Activated CD8-positive, alpha-beta memory T cell treated with anti-CD3 and anti-CD28 coated beads, Interleukin-2, amount 10 ng/mL, durations not matched to agents 7 days and 5 days (primary cell): ENCODE measurements at regions not wholly inside any gene's neighbourhood (a gene's known extent, or its start where the extent isn't known, plus 50 kb on each side); places are given as distances from the start of the nearest gene placed in this dataset.

Experiments used
- ATAC-seq: fragments of 150-1000 bp; cut with Tn5 transposase; one replicate; pipeline ENCODE4 v1.10.0; 2021; ENCODE audit warnings: moderate library complexity
- CTCF ChIA-PET: fragments of 350-600 bp; sonication (Branson Sonifier 250); formaldehyde crosslinking; loops from one replicate; lab custom pipeline; 2021; ENCODE audit warnings: antibody characterized with exemption; lab: Charles Lee
- DNase-seq: peaks from one replicate; pipeline ENCODE4 v3.0.0-alpha.2; 2020
- H3K27ac Mint-ChIP-seq: one replicate; pipeline ENCODE4 v1.8.0; 2021; ENCODE audit warnings: mild to moderate bottlenecking, mixed read lengths
- H3K27me3 Mint-ChIP-seq: one replicate; pipeline ENCODE4 v1.8.0; 2021; ENCODE audit warnings: mixed read lengths
- H3K36me3 Mint-ChIP-seq: one replicate; pipeline ENCODE4 v1.8.0; 2021; ENCODE audit warnings: mild to moderate bottlenecking, mixed read lengths
- H3K4me1 Mint-ChIP-seq: one replicate; pipeline ENCODE4 v1.8.0; 2021; ENCODE audit warnings: mixed read lengths
- H3K4me3 Mint-ChIP-seq: one replicate; pipeline ENCODE4 v1.8.0; 2021; ENCODE audit warnings: mild to moderate bottlenecking, moderate library complexity, mixed read lengths
- H3K9me3 Mint-ChIP-seq: one replicate; pipeline ENCODE4 v1.8.0; 2022; ENCODE audit warnings: low read depth, mixed read lengths

DNA sequence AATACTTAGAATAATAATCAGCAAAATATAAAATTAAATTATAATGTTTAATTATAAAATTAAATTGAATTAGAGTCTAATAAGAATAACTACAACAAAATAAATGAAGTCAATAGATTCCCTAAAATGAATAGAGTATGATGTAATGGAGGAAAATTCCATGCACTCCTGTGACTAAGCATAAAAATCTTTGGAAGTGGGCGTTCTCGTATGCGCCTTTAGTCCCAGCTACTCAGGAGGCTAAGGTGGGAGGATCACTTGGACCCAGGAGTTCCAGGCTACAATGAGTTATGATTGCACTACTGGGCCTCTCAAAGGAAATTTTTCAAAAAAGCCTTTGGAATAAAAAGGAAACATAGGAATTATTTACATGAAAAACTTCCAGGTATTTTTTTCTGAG, 955.4 kb upstream of the POU3F3 start:
- Mint-ChIP-seq H3K27ac (no peak overlapping the region), H3K4me3 (no peak overlapping the region), H3K4me1 (no peaks in the 10 kb centered on the region), H3K9me3 (peaks cover 6% of the 10 kb centered on the region), H3K36me3 (no peaks in the 10 kb centered on the region), H3K27me3 (no peaks in the 10 kb centered on the region)
- ATAC-seq (no peak), DNase-seq (no peak)
- CTCF ChIA-PET, result interaction anchor here (1.0 kb wide), 1 partner anchor 19 kb away, joined by 3 read pairs; no protein-coding TSS in a partner anchor

DNA sequence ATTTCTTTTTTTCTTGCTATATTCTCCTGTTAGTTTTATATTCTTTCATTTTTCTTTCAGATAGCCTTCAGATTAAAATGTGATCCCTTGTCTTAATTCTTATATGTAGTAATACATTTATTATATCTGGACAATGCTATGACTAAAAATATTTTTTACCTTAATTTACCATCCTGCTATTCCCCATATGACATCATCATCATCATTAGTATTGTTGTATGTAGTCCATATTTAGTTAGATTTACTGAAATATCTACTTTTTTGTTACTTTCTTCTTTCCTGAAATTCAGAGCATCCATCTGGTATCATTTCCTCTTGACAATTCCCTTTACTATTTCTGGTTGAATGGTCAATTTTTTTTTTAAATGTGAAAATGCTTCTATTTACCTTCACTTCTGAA, 951.6 kb upstream of the POU3F3 start:
- Mint-ChIP-seq H3K36me3 (no peaks in the 10 kb centered on the region), H3K27ac (no peak overlapping the region), H3K4me1 (no peaks in the 10 kb centered on the region), H3K27me3 (no peaks in the 10 kb centered on the region), H3K9me3 (peaks cover 6% of the 10 kb centered on the region), H3K4me3 (no peak overlapping the region)
- CTCF ChIA-PET, result no interaction called here
- DNase-seq (no peak), ATAC-seq (no peak)

DNA sequence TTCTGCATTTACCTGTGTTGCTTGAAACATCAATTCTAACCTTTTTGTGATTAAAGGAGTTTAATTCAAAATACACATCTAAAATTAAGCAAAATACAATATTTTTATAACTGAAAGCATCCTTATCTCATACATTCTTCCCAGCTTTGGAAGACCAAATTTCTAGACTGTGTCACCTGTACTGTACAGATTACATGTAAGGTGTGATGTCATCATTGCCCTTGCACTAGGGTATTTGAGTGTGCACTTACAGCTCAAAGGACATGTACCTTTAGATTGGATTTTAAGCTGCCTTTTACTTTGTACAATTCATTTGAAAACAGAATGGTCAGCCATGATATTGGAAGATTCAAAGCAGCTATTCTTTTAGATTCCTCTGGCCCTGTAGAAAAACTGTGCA, 932.8 kb upstream of the POU3F3 start:
- Mint-ChIP-seq H3K27ac (no peak overlapping the region), H3K4me1 (no peaks in the 10 kb centered on the region), H3K36me3 (no peaks in the 10 kb centered on the region), H3K9me3 (peaks cover 16% of the 10 kb centered on the region), H3K27me3 (no peaks in the 10 kb centered on the region), H3K4me3 (no peak overlapping the region)
- DNase-seq (no peak), ATAC-seq (no peak)
- CTCF ChIA-PET, result no interaction called here

DNA sequence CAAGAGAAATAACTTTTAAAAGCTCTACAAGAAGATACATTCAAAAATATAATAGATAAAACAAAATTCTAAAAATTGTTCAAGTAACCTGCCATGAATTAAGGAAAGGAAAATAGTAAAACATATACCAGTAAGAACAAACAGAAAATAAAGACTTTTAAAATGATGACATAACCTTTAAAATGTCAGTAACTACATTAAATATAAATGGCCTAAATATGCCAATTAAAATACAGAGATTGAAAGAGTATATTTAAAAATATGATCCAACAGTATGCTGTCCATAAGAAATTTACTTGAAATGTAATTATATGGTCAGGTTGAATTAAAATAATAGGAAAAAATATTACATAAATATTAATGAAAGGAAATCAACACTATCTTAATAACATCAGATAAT, 911.7 kb upstream of the POU3F3 start:
- Mint-ChIP-seq H3K9me3 (peaks cover 8% of the 10 kb centered on the region), H3K4me3 (no peak overlapping the region), H3K27me3 (no peaks in the 10 kb centered on the region), H3K27ac (no peak overlapping the region), H3K4me1 (no peaks in the 10 kb centered on the region), H3K36me3 (no peaks in the 10 kb centered on the region)
- DNase-seq, result no peak
- ATAC-seq, result no peak
- CTCF ChIA-PET, result no interaction called here

DNA sequence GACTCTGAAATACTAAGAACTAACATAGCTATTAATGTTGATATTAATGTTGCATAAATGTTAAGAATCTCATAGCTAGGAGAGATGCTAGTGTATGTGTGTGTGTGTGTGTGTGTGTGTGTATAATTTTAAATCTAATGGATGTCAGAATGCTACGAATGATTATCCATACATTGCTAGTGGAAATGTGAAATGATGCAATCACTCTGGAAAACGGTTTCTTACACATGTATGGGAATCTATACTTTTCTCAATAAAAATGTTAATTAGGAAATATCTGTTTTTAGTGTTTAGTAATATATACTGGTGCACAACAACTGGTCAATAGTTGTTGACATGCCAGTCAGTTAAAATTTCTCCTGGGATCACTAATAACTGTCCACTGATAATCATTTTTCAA, 908.8 kb upstream of the POU3F3 start:
- H3K4me3 Mint-ChIP-seq, result no peak overlapping the region
- no peaks in the 10 kb centered on the region for H3K27me3 Mint-ChIP-seq
- no peaks in the 10 kb centered on the region for H3K36me3 Mint-ChIP-seq
- ATAC-seq, result no peak
- DNase-seq, result no peak
- H3K27ac Mint-ChIP-seq, result no peak overlapping the region
- CTCF ChIA-PET, result no interaction called here
- H3K4me1 Mint-ChIP-seq, result no peaks in the 10 kb centered on the region
- peaks cover 10% of the 10 kb centered on the region for H3K9me3 Mint-ChIP-seq

DNA sequence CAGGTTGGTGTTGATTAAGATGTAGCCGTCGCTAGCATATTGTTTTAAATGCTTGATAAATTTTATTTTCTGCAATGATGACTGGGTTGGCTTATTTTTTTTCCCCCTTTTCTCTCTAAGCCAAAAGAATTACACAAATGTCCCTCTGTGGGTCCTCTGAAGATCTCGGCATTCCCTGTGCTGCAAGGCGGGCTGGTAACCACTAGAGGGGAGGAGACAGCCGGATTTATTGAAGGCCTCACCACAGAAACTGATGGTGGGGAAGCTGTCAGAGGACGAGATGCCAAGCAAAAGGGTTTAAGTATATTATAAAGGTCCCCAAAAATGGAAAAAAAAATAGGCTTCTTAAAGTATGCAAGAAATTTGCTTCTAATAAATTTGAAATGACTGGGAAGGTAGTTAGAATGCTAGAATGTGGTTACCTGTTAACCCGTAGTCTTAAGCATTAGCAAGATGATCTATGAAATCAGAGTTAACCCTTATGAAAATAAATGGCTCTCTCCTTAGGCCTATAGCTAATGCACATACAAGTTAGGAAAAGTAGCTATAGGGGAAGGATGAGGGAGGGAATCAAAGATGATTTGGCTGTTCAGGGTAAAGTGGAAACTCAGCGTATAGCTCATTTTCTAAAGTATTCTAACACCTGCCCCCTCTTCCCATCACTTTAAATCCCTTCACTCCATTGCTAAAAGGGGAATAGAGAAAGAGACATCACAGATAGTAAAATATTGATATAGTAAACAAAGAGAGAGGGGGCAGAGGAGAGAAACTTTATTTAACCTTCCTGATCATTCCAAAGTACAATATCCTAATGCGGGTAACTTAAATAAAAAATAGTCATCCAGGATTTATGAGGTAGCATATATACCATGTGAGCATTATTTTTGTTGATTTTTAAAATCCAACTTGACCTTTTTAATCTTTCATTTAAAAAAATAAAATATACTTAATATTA, 894.5 kb upstream of the POU3F3 start:
- CTCF ChIA-PET, result no interaction called here

DNA sequence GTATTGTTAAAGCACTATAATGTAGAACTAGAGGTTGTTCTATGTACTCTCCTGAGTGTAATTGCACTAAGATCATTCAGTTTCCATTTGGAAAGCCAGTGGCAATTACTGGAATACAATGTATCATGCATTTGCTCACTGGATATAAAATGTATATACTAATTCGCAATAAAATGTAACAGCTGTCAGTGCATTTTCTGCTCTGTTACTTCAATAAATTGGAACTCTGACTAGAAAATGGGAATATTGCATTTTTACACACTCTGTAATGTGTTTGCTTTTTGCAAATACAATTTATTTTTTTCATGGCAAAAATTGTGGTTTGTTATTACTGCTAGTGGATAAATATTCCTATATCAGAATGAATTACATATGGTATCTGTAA, 893.8 kb upstream of the POU3F3 start:
- ATAC-seq, result no peak

More for the DNA sequence above, 894.5 kb upstream of the POU3F3 start:
- Mint-ChIP-seq H3K9me3 (peaks cover 14% of the 10 kb centered on the region), H3K4me1 (no peaks in the 10 kb centered on the region), H3K27ac (no peak overlapping the region), H3K36me3 (peaks cover 2% of the 10 kb centered on the region), H3K4me3 (no peak overlapping the region), H3K27me3 (no peaks in the 10 kb centered on the region)
- DNase-seq, result no peak
- no peak for ATAC-seq

DNA sequence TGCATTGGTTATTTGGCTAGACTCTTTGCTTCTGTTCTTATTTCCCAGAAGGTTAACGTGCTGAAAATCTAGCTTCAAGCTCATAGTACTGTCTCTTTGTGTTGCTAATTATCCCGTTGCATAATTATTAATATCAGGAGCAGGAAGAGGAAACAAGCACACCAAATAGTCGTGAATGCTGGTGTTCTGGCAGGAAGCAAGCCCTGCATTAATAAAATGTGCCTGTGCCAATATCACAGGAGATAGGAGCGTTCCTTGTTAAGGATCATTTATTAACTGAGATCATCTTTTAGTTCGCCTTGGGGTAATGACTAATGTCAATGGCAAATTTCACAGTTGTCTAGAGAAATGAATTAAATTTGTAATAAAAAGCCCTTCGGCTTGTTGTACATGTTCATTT, 893.0 kb upstream of the POU3F3 start:
- ATAC-seq, result no peak
- Mint-ChIP-seq H3K4me1 (no peaks in the 10 kb centered on the region), H3K36me3 (peaks cover 2% of the 10 kb centered on the region), H3K9me3 (peaks cover 18% of the 10 kb centered on the region), H3K27ac (no peak overlapping the region), H3K4me3 (no peak overlapping the region), H3K27me3 (no peaks in the 10 kb centered on the region)
- CTCF ChIA-PET, result no interaction called here
- no peak for DNase-seq

More for the DNA sequence above, 893.8 kb upstream of the POU3F3 start:
- CTCF ChIA-PET, result no interaction called here
- no peak for DNase-seq
- Mint-ChIP-seq H3K36me3 (peaks cover 2% of the 10 kb centered on the region), H3K9me3 (peaks cover 15% of the 10 kb centered on the region), H3K4me3 (no peak overlapping the region), H3K27me3 (no peaks in the 10 kb centered on the region), H3K4me1 (no peaks in the 10 kb centered on the region), H3K27ac (no peak overlapping the region)

DNA sequence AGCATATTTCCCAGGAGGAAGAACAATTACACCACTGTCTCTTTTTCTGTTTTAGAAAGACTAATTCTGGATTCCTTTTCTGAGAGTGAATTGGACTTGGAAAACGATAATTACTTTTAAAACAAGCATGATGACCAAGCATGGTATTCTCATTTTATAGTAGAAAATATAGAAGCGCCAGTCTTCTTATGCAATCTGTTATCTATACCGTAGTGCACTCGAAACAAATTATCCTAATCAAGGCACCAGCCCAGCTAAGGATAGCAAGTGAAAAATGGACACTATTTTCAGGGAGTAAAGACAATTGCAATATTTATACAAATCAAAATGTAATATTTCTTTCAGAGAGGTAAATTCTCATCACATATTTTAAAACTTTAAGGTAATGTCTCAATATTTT, 892.1 kb upstream of the POU3F3 start:
- Mint-ChIP-seq H3K36me3 (no peaks in the 10 kb centered on the region), H3K4me3 (no peak overlapping the region), H3K27ac (no peak overlapping the region), H3K27me3 (no peaks in the 10 kb centered on the region), H3K9me3 (peaks cover 13% of the 10 kb centered on the region), H3K4me1 (no peaks in the 10 kb centered on the region)
- CTCF ChIA-PET, result no interaction called here
- no peak for DNase-seq
- ATAC-seq, result no peak

DNA sequence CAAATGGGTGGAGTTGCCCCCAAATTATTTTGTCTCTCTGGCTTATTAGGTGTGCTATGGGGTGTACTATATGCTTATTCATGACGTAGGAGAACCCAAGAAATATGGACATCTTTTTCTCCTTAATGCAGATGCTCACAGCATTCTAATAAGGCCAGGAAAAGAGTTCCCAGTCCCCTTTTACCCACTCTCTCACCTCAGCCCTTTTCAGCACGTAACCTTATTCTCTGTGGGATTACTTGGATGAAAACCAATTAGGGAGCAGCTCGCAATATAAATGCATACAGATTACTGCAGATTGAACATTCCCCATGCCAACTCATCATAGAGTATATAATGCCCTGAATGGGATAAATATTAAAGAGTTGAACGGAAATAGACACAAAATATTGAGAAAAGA, 891.2 kb upstream of the POU3F3 start:
- Mint-ChIP-seq H3K36me3 (no peaks in the 10 kb centered on the region), H3K27me3 (no peaks in the 10 kb centered on the region), H3K27ac (no peak overlapping the region), H3K4me3 (no peak overlapping the region), H3K4me1 (no peaks in the 10 kb centered on the region), H3K9me3 (peaks cover 13% of the 10 kb centered on the region)
- CTCF ChIA-PET, result no interaction called here
- no peak for ATAC-seq
- DNase-seq, result no peak

DNA sequence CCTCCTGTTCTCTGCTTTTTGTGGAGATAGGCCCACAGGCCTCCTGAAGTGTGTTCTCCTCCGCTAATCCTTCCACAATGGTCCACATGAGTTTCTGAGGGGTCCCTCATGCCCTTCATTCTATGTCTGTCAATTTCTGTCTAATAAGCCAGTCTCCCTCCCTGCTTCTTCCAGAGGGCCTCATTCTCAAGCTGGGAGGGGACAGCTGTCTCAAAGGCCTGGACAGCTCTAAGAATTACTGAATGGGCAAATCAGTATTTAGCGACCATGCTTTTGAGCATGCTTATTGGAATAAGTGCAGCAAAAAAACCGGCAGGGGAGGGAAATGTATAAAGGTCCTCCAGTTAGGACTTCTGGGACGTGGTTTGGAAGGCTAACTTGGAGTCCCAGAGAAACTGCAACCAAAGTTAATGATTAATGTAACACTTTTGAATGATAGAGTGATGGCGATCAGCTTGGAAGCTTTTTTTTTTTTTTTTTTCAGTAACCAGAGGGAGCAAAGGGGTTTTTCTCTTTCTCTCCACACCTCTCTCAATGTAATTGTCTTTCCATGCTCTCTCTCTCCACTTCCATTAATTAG, 890.7 kb upstream of the POU3F3 start:
- Mint-ChIP-seq H3K27me3 (no peaks in the 10 kb centered on the region), H3K9me3 (peaks cover 13% of the 10 kb centered on the region), H3K4me3 (no peak overlapping the region), H3K36me3 (no peaks in the 10 kb centered on the region), H3K4me1 (no peaks in the 10 kb centered on the region), H3K27ac (no peak overlapping the region)
- ATAC-seq (no peak), DNase-seq (no peak)
- CTCF ChIA-PET, result no interaction called here

DNA sequence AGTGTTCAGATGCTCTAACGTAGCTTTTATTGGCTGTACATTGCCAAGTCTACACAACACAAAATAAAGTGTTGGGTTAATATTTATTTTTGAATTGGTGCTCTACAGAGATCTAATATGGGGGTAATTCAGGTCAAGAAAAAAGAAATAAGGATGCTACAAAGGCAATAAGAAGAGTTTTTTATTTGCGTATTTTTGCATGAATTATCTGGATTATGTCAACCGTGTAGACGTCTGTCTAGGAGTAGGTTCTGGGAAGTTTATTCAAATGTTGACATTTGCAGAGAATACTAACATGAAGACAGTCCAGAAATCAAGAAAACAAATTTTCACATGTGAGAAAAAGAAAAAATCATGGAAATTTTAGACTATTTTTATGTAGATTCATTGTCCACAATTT, 876.7 kb upstream of the POU3F3 start:
- no peak for DNase-seq

DNA sequence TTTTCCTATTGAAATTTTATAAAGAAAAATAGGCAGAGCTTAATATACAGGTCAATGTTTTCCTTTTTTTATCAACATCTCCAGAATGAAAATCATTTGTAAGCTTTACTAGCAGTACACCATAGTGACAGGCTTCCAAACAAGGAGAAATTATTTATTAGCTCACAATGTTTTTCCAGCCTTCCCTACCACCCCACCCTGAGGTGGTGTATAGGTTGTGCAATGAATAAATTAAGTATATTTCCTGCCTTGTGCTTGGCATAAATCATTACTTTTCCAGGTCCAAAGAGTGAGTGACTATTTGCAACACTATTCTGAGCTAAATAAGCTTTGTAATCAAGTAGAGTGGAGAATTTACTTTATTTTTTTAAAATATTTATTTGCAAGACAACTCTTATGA, 876.2 kb upstream of the POU3F3 start:
- no peaks in the 10 kb centered on the region for H3K36me3 Mint-ChIP-seq
- no peak for ATAC-seq
- CTCF ChIA-PET, result no interaction called here
- H3K9me3 Mint-ChIP-seq, result peaks cover 3% of the 10 kb centered on the region
- H3K4me3 Mint-ChIP-seq, result no peak overlapping the region
- no peak for DNase-seq
- H3K27ac Mint-ChIP-seq, result no peak overlapping the region
- no peaks in the 10 kb centered on the region for H3K4me1 Mint-ChIP-seq
- H3K27me3 Mint-ChIP-seq, result no peaks in the 10 kb centered on the region

More for the DNA sequence above, 876.7 kb upstream of the POU3F3 start:
- peaks cover 6% of the 10 kb centered on the region for H3K9me3 Mint-ChIP-seq
- no peak overlapping the region for H3K4me3 Mint-ChIP-seq
- no peaks in the 10 kb centered on the region for H3K36me3 Mint-ChIP-seq
- H3K27me3 Mint-ChIP-seq, result no peaks in the 10 kb centered on the region
- H3K4me1 Mint-ChIP-seq, result no peaks in the 10 kb centered on the region
- CTCF ChIA-PET, result no interaction called here
- H3K27ac Mint-ChIP-seq, result no peak overlapping the region
- no peak for ATAC-seq

DNA sequence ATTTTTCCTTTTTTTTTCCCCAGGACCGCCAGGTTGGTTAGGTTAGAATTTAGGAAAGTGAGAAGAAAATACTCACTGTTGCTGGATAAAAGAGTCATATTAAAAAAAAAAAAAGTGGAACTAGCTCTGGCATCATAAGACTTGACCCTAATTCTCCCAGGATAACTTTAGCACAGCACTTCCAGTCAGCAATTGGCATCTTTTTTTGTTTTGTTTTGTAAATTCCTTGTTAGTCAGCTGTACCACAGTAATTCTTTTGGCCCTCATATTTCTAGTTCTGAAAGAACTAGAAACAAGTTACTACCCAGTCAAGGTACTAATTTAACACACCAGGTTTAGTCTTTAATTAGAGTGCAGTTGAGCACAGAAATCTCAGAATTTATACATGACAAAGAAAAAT, 873.5 kb upstream of the POU3F3 start:
- Mint-ChIP-seq H3K36me3 (no peaks in the 10 kb centered on the region), H3K4me3 (no peak overlapping the region), H3K27ac (no peak overlapping the region), H3K9me3 (peaks cover 2% of the 10 kb centered on the region), H3K27me3 (no peaks in the 10 kb centered on the region), H3K4me1 (no peaks in the 10 kb centered on the region)
- DNase-seq, result no peak
- ATAC-seq, result no peak
- CTCF ChIA-PET, result no interaction called here
